Urinary bladder (tissue), 3 donors: ENCODE measurements at regions not wholly inside any gene's neighbourhood (a gene's known extent, or its start where the extent isn't known, plus 50 kb on each side); places are given as distances from the start of the nearest gene placed in this dataset.
"Not testable (repeated sequence)": the region's sequence is repeated elsewhere in the genome, so short reads cannot be mapped to it uniquely, and the experiment has no call there.

ENCODE experiments used
- DNase-seq: peaks from one replicate; pipeline ENCODE4 v3.0.0-alpha.2; 2015; ENCODE audit errors: extremely low spot score
- H3K27ac ChIP-seq: one replicate; pipeline ENCODE4 v1.5.1; 2013; ENCODE audit warnings: low read depth, mild to moderate bottlenecking, moderate library complexity
- H3K36me3 ChIP-seq: one replicate; pipeline ENCODE4 v1.6.1; 2013; ENCODE audit warnings: mild to moderate bottlenecking, moderate library complexity; ENCODE audit not compliant: insufficient read depth
- H3K4me1 ChIP-seq: one replicate; pipeline ENCODE4 v1.6.1; 2013; ENCODE audit warnings: mild to moderate bottlenecking, moderate library complexity; ENCODE audit not compliant: insufficient read depth
- H3K4me3 ChIP-seq: one replicate; pipeline ENCODE4 v1.5.1; 2013; ENCODE audit warnings: low read depth, low read length
- WGBS: extraction: QIAGEN DNeasy Blood & Tissue Kit; methylation state at CpG from one replicate; pipeline ENCODE4 v1.1.7; 2013; 5-methylcytosine and 5-hydroxymethylcytosine counted together
- donor health status: healthy with polysubstance abuse.
- donor health status: healthy.

DNA sequence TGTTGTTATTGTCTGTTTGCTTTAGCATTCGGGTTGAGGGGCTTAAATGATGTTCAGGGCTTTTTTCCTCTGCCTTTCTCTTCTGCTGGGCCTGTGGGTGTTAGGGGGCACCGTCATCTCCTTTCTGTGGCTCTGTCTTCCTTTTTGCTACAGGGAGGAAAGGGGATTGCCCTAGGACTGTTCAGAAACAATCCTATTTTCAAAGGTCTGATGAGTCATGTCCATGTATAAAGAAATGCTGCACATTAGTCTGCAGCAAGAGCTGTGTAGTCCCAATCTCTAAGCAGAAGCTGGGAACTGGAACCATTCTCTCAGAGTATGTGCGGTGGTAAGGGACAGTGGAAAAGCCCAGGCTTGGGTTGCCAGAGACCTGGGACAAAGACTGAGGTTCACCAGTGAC lies 462.3 kb downstream of the OMA1 start:
- H3K27ac ChIP-seq, result no peak overlapping the region
- 58% methylated on average over 3 of the region's 3 CpGs for WGBS
- no peak for DNase-seq

DNA sequence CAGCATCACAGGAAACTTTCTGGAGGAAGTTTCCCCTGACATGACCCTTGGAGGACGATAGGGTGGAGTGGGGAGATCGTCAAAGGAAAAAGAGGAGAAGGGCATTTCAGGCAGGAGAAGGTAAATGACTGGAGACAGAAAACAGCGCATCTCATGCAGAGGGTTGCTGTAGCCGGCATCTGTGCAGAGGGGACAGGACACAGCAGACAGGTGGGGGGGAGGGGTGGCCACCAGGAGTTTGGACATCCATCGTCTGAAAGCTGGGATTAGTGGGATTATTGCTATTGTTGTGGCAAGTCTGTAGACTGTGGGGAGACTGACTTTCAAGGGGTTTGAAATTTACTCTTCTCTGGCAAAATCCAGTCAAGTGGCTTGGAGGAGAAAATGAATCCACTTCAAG lies 463.9 kb downstream of the OMA1 start:
- no peak for DNase-seq
- 57% methylated on average over 5 of the region's 5 CpGs for WGBS

More for the DNA sequence above, 462.3 kb downstream of the OMA1 start:
- Histone ChIP-seq H3K4me3 (no peak overlapping the region), H3K4me1 (no peaks in the 10 kb centered on the region), H3K36me3 (no peaks in the 10 kb centered on the region)

DNA sequence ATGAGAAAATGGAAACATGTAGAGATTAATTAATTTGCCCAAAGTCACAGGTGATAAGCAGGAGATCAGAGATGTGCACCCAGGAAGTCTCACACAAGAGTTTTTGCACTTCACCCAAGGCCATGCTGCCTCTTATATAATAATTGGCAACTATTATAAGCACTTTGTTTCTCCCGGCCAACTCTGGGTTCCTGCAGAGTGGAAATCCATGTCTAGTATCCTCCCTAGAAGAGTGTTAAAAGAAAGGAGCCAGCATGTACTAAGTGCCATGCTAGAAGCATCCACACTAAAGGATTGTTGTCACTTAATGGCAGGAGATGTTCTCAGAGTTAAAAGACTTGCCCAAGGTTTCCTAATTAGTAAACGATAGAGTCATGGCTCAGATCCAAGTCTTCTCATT lies 470.3 kb downstream of the OMA1 start:
- no peak overlapping the region for H3K4me3 ChIP-seq
- H3K4me1 ChIP-seq, result no peaks in the 10 kb centered on the region
- no peaks in the 10 kb centered on the region for H3K36me3 ChIP-seq
- no peak overlapping the region for H3K27ac ChIP-seq
- WGBS, result 60% methylated on average over 2 of the region's 2 CpGs
- no peak for DNase-seq

More for the DNA sequence above, 463.9 kb downstream of the OMA1 start:
- no peak overlapping the region for H3K4me3 ChIP-seq
- H3K27ac ChIP-seq, result no peak overlapping the region
- H3K4me1 ChIP-seq, result no peaks in the 10 kb centered on the region
- no peaks in the 10 kb centered on the region for H3K36me3 ChIP-seq

DNA sequence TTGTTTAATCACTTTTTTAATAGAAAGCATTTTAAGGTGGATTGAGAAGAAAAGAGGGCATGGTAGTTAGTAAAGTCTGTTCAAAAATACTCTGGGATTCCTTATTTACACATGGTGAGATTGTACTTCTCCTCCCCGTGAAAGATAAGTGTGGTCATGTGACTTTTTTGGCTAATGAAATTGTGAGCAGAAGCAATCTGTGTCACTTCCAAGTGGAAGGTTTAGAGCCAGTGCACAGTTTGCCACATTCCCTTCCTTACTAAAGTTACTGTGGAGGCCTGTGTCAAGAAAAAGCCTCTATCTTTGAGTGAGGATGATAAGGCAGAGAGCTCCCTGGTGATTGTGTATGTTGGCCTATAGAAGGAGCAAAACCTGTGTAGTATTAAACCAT lies 471.3 kb downstream of the OMA1 start:
- 13% methylated on average over 1 of the region's 1 CpG for WGBS
- no peak for DNase-seq
- Histone ChIP-seq H3K27ac (no peak overlapping the region), H3K36me3 (no peaks in the 10 kb centered on the region), H3K4me3 (no peak overlapping the region), H3K4me1 (no peaks in the 10 kb centered on the region)

DNA sequence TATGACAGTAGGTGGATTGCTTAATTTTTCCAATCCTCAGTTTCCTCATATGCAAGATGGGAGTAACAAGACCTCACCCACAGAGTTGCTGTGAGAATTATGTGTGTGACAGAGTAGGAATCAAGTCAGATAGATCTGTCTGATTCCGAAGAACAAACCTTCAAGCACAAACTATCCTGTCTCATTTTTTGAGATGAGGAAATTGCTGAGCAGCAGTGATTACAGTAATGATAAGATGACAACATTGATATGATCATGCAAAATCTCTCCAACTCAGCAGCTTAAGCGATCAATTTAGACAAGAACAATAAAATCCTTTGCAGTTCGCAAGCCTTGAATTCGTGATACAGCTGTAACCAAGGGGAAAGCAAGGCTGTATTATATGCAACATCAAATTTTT lies 474.1 kb downstream of the OMA1 start:
- no peaks in the 10 kb centered on the region for H3K36me3 ChIP-seq
- H3K4me3 ChIP-seq, result no peak overlapping the region
- DNase-seq, result no peak
- no peak overlapping the region for H3K27ac ChIP-seq
- H3K4me1 ChIP-seq, result no peaks in the 10 kb centered on the region
- WGBS, result 86% methylated on average over 4 of the region's 4 CpGs

DNA sequence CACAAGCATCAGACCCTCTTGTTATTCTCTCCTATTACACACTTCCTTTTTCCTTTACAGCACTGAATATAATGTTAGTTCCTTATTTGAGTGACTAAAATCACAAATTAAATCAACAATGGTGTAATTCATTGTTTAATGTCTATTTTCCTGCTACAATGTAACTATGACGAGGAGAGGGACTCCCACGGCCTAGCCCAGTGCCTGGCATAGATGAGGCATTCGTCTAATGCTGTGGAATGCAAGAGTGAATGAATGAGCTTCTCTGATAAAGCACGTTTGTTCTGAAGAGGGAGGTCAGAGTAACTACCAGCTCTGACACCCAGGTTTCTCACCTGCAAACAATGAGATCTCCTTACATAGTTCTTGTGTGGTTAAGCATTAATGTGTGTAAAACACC lies 479.4 kb downstream of the OMA1 start:
- Histone ChIP-seq H3K36me3 (no peaks in the 10 kb centered on the region), H3K4me3 (no peak overlapping the region), H3K4me1 (no peaks in the 10 kb centered on the region), H3K27ac (no peak overlapping the region)
- DNase-seq, result no peak
- WGBS, result 67% methylated on average over 4 of the region's 4 CpGs

DNA sequence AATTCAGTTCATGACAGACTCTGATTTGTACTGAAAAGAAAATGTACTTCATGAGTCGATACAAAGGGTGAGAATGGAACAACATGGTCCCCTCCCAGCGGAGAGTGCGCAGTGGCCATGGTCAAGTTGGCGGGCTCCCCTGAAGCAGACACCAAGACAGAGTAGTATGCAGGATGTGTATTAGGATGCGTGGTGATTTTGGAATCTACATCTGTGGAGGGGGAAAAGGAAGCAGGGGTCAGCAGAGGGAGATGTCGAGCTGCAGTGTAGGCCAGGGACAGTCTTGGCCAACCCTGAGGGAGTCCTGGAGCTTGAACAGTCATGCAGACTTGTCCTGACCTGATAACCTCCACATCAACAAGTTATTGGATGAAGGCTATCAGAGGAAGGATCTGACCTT lies 481.0 kb downstream of the OMA1 start:
- DNase-seq, result no peak
- no peaks in the 10 kb centered on the region for H3K4me1 ChIP-seq
- WGBS, result 90% methylated on average over 6 of the region's 6 CpGs

DNA sequence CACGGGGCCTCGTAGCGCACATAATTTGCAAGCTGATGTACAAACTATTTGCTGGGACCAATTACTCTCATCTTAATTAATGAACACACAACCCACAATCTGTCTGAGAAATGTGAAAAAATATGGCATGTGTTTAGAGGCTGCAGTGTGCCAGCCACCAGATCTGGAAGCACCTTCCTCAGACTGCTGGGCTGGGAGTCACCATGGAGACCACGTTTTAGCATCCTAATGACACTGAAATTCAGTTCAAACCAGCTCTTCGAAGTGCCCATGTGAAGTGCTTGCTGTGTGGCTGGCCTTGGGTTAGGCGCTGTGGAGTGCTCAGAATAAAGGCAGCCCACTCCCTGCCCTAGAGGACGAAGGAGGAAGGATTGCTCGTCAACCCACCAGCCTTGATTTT lies 482.4 kb downstream of the OMA1 start:
- Histone ChIP-seq H3K4me3 (no peak overlapping the region), H3K36me3 (no peaks in the 10 kb centered on the region), H3K4me1 (no peaks in the 10 kb centered on the region), H3K27ac (no peak overlapping the region)
- DNase-seq, result no peak
- 80% methylated on average over 8 of the region's 8 CpGs for WGBS

More for the DNA sequence above, 481.0 kb downstream of the OMA1 start:
- Histone ChIP-seq H3K36me3 (no peaks in the 10 kb centered on the region), H3K4me3 (no peak overlapping the region), H3K27ac (no peak overlapping the region)

DNA sequence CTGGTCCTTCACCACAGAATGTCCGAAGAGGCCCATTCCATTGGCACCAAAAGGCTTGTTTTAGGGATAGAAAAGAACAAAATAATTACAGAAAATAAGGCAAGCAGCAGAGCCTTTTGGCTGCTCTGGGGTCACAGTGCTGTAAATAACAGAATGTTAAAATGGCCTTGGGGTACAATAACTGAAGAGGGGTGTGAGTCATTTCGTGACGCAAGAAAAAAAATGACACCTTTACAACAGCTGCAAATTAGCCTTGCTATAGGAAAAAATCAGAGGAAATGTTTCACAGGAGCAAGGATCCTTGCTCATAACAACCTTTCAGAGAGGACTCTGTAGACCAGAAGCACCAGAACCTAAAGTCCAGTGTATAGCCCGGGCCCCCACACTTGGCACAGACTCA lies 483.4 kb downstream of the OMA1 start:
- Histone ChIP-seq H3K36me3 (no peaks in the 10 kb centered on the region), H3K4me1 (no peaks in the 10 kb centered on the region), H3K4me3 (no peak overlapping the region), H3K27ac (no peak overlapping the region)
- 88% methylated on average over 4 of the region's 4 CpGs for WGBS
- DNase-seq, result no peak

DNA sequence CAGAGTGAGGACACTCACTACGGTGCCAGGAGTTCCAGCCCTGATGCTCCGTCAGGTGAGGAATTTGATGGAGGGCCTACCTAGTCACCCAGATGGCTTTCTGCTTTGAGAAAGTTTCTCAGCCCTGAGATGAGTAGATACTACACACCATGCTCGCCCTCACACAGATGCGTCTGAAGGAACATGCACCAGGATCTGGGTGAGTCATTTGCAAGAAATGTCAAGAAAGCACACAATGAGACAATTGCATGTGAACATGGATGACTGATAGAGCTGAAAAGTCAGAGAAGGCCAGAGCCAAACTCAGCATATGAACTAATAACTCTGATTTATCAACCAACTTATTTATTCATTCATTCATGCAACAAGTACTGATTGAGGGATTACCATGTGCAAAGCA lies 483.9 kb downstream of the OMA1 start:
- WGBS, result 89% methylated on average over 4 of the region's 4 CpGs
- no peak overlapping the region for H3K4me3 ChIP-seq
- H3K36me3 ChIP-seq, result no peaks in the 10 kb centered on the region
- DNase-seq, result no peak
- H3K4me1 ChIP-seq, result no peaks in the 10 kb centered on the region
- H3K27ac ChIP-seq, result no peak overlapping the region

DNA sequence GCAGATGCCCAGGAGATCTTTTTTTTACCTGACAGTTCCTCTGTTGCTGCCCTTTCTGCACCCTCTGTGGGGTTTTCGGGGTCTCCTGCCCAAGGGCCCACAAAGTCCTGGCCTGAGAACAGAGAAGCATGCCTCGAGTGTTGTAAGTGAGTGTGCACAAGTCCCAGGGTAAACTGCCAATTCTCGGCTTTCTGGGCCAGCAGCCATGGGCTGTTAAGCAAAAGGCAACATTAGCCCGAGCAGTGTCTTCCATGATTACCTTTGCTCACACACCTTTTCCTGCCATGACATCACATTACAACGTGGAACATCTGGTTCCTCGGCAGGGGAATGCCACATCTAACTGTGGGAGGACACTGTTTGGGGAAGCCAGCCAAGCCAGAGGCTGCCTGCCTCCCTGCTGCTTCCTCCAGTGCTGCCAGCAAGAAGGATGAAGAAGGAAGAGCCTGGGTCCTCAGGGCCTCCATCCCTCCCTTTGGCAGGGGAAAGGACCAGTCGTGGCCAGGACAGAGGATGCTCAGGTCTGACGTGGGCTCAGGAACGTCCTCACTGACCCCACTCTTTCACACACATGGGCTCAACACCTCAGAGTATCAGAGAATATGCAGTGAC lies 485.9 kb downstream of the OMA1 start:
- Histone ChIP-seq H3K27ac (no peak overlapping the region), H3K36me3 (no peaks in the 10 kb centered on the region), H3K4me3 (no peak overlapping the region), H3K4me1 (no peaks in the 10 kb centered on the region)
- 45% methylated on average over 9 of the region's 9 CpGs for WGBS
- DNase-seq, result no peak

DNA sequence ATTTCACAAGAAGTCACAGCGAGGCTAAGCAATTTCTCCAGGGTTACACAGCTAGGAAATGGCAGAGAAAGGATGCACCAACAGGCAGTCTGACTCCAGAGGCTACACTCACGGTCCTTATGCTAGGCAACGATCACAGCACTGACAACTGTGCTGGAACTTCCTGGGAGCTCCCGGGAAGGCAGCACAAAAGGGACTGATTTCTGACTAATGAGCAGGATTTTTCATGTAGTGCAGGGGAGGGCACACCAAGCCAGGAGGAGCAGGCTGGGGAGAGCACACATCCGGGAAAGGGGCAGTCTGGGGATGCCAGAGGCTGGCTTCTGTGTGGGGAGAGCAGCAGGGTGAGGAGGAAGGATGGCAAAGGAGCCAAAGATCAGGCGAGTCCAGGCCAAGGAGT lies 486.7 kb downstream of the OMA1 start:
- Histone ChIP-seq H3K4me3 (no peak overlapping the region), H3K36me3 (no peaks in the 10 kb centered on the region), H3K27ac (no peak overlapping the region), H3K4me1 (no peaks in the 10 kb centered on the region)
- WGBS, result 58% methylated on average over 6 of the region's 6 CpGs
- DNase-seq, result no peak

DNA sequence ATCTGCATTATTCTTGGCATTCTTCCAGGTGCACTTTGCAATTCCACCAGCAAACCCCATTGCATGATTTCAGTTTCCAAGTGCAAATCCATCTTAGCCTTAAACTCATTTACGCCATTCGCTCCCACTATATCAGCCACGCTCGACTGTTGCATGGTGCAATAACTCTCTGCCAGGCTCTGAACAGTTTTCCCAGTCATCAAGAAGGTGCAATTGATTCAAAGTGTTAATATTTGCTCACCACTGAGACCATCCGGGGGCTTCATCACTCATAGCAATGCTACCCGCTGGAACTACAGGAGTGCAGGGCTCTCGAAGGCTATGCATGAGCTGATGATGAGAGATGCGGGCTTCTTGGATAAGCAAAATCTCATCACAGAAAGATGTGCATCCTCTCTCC lies 488.2 kb downstream of the OMA1 start:
- Histone ChIP-seq H3K4me1 (no peaks in the 10 kb centered on the region), H3K4me3 (no peak overlapping the region), H3K27ac (no peak overlapping the region), H3K36me3 (no peaks in the 10 kb centered on the region)
- no peak for DNase-seq
- 80% methylated on average over 8 of the region's 8 CpGs for WGBS

DNA sequence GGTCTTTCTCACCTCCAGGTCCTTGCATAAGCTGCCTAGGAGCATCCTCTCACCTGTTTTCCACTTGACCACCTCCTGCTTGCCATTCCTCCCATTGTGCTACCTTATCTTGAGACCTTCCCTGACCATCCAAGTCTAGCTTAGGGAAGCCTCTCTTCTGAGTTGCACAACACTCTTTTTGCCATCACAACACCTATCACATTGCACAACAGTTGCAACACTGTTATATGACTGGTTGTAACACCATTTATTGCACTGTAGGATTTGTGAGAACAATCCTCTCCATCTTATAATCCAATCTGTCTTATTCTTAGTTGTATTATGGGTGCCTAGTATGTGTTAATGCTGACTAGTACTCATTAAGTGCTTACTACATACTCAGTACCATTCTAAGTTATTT lies 488.7 kb downstream of the OMA1 start:
- DNase-seq, result no peak
- Histone ChIP-seq H3K27ac (no peak overlapping the region), H3K36me3 (no peaks in the 10 kb centered on the region), H3K4me1 (no peaks in the 10 kb centered on the region), H3K4me3 (no peak overlapping the region)

DNA sequence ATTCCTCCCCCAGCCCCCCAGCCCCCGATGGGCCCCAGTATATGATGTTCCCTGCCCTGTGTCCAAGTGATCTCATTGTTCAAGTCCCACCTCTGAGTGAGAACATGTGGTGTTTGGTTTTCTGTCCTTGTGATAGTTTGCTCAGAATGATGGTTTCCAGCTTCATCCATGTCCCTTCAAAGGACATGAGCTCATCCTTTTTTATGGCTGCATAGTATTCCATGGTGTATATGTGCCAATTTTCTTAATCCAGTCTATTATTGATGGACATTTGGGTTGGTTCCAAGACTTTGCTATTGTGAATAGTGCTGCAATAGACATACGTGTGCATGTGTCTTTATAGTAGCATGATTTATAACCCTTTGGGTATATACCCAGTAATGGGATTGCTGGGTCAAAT lies 495.3 kb downstream of the OMA1 start:
- H3K4me3 ChIP-seq, H3K27ac ChIP-seq, H3K36me3 ChIP-seq, DNase-seq, H3K4me1 ChIP-seq: not testable (repeated sequence)
- WGBS, result 94% methylated on average over 2 of the region's 2 CpGs
